Liver (tissue), 3 donors: ENCODE measurements at regions not wholly inside any gene's neighbourhood (a gene's known extent, or its start where the extent isn't known, plus 50 kb on each side); places are given as distances from the start of the nearest gene placed in this dataset.

Experiments
- CTCF ChIP-seq: fragments of 150-350 bp; IDR thresholded peaks from 2 replicates; pipeline ENCODE4 v1.5.1; 2017; ENCODE audit warnings: improper control_type of control experiment, low read depth, low read length; ENCODE audit not compliant: missing input control
- EGR1 ChIP-seq, 2 donors: IDR thresholded peaks; 2 replicates each; pipeline ENCODE4 v1.6.1; 2016 to 2018; ENCODE audit warnings: antibody characterized with exemption in 2 of 2, low read depth in 2 of 2
- FOXA1 ChIP-seq: IDR thresholded peaks from 2 replicates; pipeline ENCODE4 v1.6.1; 2016; ENCODE audit warnings: antibody characterized with exemption
- MAX ChIP-seq: IDR thresholded peaks from 2 replicates; pipeline ENCODE4 v1.6.1; 2016; ENCODE audit warnings: antibody characterized with exemption
- RAD21 ChIP-seq, 2 donors: IDR thresholded peaks; 2 replicates each; pipeline ENCODE4 v1.6.1; 2016; ENCODE audit warnings: antibody characterized with exemption in 2 of 2, mild to moderate bottlenecking in 2 of 2
- REST ChIP-seq: IDR thresholded peaks from 2 replicates; pipeline ENCODE4 v1.6.1; 2016; ENCODE audit warnings: antibody characterized with exemption, mild to moderate bottlenecking
- SP1 ChIP-seq: IDR thresholded peaks from 2 replicates; pipeline ENCODE4 v1.6.1; 2018; ENCODE audit warnings: antibody characterized with exemption, mild to moderate bottlenecking
- TAF1 ChIP-seq: conservative IDR thresholded peaks from 2 replicates; pipeline ENCODE4 v1.6.1; 2016; ENCODE audit warnings: antibody characterized with exemption, mild to moderate bottlenecking
- YY1 ChIP-seq: IDR thresholded peaks from 2 replicates; pipeline ENCODE4 v1.6.1; 2016; ENCODE audit warnings: antibody characterized with exemption, mild to moderate bottlenecking
- ZBTB33 ChIP-seq: IDR thresholded peaks from 2 replicates; pipeline ENCODE4 v1.6.1; 2016; ENCODE audit warnings: antibody characterized with exemption
- donor health status: healthy.
- donor health status: healthy.

- no peak for TF ChIP-seq CTCF
- TF ChIP-seq YY1 = no peak
- no peak for TF ChIP-seq MAX
- TF ChIP-seq RAD21 (IDR thresholded peaks at IDR 0.05) = no peak
- TF ChIP-seq TAF1 = no peak
- TF ChIP-seq REST = no peak
- no peak for TF ChIP-seq EGR1 (IDR thresholded peaks at IDR 0.05; ENCODE audit: low read depth in 2 of 2)
- no peak for TF ChIP-seq SP1
- no peak for TF ChIP-seq ZBTB33
- TF ChIP-seq FOXA1 = no peak
Observed at GRCh38 chr9:80518441-80518840, 946.7 kb downstream of the TLE4 start.
